ENCODE measurements at regions not wholly inside any gene's neighbourhood (a gene's known extent, or its start where the extent isn't known, plus 50 kb on each side); places are given as distances from the start of the nearest gene placed in this dataset.

- TF ChIP-seq CTCF (IDR thresholded peaks at IDR 0.05; ENCODE audit: extremely low read depth in 1 of 2, insufficient read depth in 1 of 2, low read depth in 1 of 2, low read length in 2 of 2) (no peak), POLR2A (IDR thresholded peaks at IDR 0.05; ENCODE audit: low read depth, low read length) (no peak), MAX (IDR thresholded peaks at IDR 0.05; ENCODE audit: insufficient read depth, insufficient read length) (no peak), EZH2 (IDR thresholded peaks at IDR 0.05; ENCODE audit: borderline replicate concordance, low read depth, low read length, severe bottlenecking) (no peak), JUN (IDR thresholded peaks at IDR 0.05; ENCODE audit: borderline replicate concordance, insufficient read depth, insufficient read length, low read depth) (no peak), MYC (IDR thresholded peaks at IDR 0.05; ENCODE audit: low read depth, low read length) (no peak), POLR2AphosphoS5 (IDR thresholded peaks at IDR 0.05; ENCODE audit: insufficient read depth, low read depth, low read length) (no peak), FOS (IDR thresholded peaks at IDR 0.05; ENCODE audit: borderline replicate concordance, insufficient read depth, low read length) (no peak)
Measured at GRCh38 chr12:107242189-107242588, 148.8 kb upstream of the CRY1 start.
